SH-SY5Y (cell line): ENCODE measurements at regions not wholly inside any gene's neighbourhood (a gene's known extent, or its start where the extent isn't known, plus 50 kb on each side); places are given as distances from the start of the nearest gene placed in this dataset.

Experiments used
- GATA2 ChIP-seq: IDR thresholded peaks from 2 replicates; pipeline ENCODE4 v1.6.1; 2011; ENCODE audit warnings: mild to moderate bottlenecking, low read depth, low read length
- GATA3 ChIP-seq: IDR thresholded peaks from 2 replicates; pipeline ENCODE4 v1.6.1; 2011; ENCODE audit warnings: low read depth, mild to moderate bottlenecking, low read length, moderate library complexity

GRCh38 chr5:82911910-82912309 lies 165.3 kb downstream of the TMEM167A start:
- TF ChIP-seq GATA2 (no peak), GATA3 (no peak)
